Astrocyte (in vitro differentiated cells and primary cell): ENCODE measurements at regions not wholly inside any gene's neighbourhood (a gene's known extent, or its start where the extent isn't known, plus 50 kb on each side); places are given as distances from the start of the nearest gene placed in this dataset.

Experiments used
- CTCF ChIP-seq: IDR thresholded peaks from 2 replicates; pipeline ENCODE4 v1.5.1; 2011; ENCODE audit warnings: low read depth, mild to moderate bottlenecking, inconsistent platforms, low read length, moderate library complexity; ENCODE audit not compliant: insufficient read depth
- EZH2 ChIP-seq: IDR thresholded peaks from 2 replicates; pipeline ENCODE4 v1.6.1; 2012; ENCODE audit warnings: mild to moderate bottlenecking, low read length, inconsistent platforms; ENCODE audit not compliant: insufficient read depth

GRCh38 chr1:67983867-67984266, 66.6 kb downstream of the DIRAS3 start:
- TF ChIP-seq CTCF (no peak), EZH2 (no peak)
